ENCODE measurements at regions not wholly inside any gene's neighbourhood (a gene's known extent, or its start where the extent isn't known, plus 50 kb on each side); places are given as distances from the start of the nearest gene placed in this dataset.

DNA sequence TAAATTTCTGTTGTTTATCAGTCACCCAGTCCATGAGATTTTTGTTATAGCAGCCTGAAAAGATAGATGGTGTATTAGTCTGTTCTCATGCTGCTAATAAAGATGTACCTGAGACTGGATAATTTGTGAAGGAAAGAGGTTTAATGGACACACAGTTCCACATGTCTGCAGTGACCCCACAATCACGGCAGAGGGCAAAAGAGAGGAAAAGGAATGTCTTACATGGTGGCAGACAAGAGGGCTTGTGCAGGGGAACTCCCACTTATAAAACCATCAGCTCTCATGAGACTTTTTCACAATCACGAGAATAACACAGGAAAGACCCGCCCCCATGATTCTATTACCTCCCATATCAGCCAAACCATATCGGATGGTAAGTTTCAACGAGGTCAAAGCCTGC lies 309.2 kb downstream of the LIG4 start:
- no peak for DNase-seq

DNA sequence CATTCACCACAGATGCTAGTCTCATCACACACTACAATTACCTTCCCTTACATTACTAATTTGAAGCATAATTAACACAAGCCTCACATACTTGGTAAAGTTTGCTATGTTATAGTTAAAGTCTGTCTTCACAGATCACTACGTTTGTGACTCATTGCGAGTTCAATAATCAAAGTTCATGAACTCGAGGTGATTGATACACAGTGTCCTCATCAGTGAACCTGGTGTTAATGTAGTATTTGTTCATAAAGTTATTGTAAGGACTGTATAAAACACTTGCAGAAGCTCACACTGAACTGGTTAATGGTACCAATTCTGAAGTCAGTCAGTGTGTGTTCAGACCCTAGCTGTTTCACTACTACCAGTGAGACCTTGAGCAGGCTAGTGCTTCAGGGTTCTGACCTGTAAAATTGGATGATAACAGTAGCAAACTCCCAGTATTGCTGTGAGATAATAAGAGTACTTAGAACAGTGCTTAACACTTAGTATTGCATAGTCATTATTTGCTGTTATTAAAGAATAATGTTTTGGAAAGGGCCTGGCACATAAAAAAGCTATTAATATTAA lies 313.3 kb downstream of the LIG4 start:
- no peak for DNase-seq

DNA sequence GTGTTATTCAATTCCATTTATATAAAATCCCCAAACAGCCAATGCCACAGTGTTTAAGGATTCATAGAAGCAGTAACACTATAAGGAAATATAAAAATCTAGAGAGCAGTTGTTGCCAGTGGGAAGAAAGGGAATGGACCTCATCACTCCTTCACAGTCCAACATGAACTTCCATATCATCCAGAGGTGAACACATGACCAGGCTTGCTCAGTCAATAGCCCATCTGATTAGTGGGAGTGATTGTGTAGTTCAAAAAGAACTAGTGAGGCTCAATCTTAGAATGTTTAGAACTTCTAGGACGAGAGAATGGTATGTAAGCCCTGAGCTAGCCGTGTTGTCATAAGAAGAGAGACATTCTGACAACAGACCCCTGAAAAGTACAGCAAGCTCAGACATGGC lies 314.1 kb downstream of the LIG4 start:
- no peak for DNase-seq

DNA sequence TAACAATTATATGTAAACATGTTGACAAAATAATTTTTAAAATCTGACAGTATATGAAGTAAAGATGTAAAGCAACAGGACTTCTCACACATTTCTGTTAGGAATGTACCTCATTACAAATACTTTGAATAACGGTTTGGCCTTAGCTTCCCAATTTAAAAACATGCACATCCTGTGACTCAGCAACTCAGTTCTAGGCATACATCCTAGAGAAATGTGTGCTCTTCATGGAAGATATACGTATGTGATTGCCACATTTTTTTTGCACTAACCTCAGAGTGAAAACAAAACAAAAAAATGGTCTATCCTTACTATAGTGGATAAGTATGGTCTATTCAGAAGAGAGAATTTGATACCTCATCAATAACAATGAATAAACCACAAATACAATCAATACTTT lies 314.6 kb downstream of the LIG4 start:
- no peak for DNase-seq

DNA sequence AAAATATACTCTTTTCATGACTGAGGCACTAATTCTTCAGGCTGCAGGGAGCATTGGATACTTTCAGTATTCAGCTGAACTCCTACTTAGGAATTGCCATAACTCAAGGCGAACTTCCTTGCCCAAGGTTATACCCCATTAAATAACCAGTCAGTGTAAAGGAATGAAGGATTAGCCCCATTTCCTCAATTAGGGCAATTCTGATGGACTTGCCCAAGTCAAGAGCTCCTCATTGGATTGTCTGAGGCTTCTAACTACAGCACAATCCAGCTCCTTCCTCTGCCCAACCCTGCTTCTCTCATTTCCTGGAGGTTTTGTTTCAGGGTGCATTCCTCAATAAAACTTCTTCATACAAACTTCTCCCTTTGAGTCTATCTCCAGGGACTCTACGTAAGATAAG lies 329.2 kb downstream of the LIG4 start:
- no peak for DNase-seq

DNA sequence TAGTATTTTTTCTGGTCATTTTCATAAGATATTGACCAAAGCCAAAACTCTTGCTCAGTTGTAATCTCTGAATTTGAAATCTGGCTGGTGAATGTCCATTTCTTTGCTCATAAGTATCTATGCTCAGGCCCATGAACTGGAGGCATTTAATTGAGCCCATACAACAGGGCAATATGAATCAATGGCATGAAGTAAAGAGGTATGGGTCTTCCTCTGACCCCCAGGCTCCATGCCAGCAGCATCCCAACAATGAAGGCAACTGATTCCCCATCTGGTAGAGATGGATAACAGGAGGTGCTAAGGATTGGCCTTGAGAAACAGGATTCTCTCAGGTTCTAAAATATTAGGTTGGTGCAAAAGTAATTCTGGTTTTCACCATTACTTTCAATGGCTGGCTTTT lies 330.8 kb downstream of the LIG4 start:
- no peak for DNase-seq

DNA sequence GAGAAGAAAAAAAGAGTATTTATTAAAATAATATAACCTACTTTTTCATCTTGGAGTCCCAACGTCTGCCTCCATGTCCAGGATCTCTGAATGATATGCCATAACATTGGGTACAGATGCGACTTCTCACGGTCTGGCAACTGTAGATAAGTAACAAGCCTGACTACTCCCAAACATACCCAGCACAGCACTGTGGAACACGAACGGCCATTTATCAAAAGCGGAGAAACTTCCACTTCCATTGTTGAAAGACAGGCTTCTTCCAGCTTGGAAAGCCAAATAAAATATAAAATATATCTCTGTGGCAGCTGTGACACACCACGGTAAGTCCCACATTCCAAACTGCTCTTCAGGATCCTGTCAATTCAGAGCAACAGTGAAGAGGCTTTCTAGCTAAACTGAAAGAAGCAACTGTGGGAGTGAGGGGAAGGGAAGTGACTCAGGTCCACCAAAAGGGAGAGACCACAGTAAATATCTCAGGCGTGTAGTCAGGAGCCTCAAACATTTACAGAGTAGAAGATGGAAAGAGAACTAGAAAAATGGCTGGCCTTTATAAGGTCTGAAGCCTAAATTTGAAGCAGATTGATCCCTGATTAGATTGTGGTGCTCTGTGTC lies 331.7 kb downstream of the LIG4 start:
- no peak for DNase-seq

DNA sequence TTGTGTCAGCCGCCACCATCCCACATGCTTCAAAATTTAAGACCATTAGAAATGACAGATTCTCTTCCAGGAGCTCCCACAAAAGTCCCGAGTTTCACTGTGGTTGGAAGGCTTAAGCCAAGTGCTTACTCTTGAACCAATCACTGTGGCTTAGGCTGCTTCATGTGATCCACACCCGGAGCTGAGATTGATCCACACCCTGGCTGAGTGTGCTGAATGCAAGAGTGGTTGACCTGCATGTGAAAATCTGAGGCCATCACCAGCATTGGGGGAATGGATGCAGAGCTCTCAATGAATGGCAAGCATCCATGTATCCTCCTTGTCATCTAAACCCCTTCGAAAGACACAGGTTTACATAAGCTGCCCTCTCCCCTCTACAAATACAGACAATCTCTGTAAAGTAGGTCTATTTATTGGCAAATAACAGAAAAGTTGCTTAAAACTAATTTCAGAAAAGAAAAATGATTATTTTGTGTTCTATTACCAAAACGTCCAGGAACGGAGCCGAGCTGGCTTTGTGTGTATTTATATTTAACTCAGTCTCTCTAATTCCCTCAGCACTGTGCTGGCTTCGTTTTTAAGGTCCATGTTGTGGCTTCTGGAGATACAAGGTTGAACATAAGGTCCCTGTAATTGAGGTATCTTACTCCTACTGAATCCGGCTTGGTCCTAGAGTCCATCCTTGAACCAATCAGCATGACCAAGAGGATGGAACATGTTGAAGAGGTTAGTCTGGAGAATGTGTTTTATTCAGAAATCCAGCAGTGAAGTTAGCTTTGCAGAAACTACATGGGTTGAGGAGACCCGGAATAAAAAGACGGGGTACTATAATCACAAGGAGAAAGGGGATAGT lies 332.4 kb downstream of the LIG4 start:
- DNase-seq, result no peak

DNA sequence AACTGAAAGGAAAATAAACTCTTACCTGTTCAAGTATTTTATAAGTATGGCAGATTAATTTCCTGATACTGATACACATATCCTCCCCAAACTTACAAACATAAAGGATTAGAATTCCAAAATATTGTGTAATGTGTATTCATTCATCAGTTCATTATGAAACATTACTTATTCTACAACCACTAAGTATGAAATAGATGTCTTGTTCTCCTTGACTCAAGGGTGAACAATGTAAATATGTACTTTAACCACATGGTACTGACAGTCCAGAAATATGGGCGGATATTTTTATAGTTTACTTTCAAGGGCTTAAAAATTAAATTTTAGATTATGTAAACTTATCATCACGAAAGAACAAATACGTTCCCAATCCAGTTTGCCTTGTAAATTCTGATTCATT lies 334.0 kb downstream of the LIG4 start:
- DNase-seq, result no peak

DNA sequence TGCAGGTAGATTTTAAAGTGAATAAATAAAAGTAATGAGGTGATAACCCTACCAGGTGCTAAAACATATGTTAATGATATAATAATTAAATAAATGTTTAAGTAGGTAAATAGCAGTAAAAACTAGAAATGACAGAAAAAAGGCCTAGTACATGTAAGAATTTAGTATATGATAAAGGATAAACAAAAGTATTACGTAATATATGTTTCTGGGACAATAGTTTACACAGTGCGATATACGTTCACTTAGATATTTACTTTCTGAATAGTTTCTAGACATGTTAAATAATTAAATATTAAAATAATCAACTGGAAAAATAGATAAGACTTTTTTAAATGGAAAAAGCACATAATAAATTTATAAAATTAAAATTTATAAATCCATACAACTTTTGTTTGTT lies 340.9 kb downstream of the LIG4 start:
- DNase-seq, result no peak

DNA sequence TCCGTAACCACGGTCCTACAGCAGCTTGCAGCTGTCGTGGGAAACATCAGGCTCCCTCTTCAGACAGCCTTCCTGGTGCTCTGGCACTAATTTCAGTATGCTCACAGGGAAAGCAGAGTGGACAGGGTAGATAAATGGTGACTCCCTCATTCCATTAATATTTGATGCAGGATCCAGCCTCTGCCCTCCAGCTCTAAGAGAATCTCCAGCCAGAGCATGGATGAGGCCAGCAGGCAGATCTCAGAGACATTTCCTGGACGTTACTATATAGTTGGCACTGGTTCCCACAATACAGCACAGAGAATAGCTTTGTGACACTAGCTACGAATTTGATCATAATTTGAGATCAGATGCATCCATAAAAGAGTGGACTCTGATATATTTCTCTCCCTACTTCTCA lies 341.4 kb downstream of the LIG4 start:
- DNase-seq, result no peak

DNA sequence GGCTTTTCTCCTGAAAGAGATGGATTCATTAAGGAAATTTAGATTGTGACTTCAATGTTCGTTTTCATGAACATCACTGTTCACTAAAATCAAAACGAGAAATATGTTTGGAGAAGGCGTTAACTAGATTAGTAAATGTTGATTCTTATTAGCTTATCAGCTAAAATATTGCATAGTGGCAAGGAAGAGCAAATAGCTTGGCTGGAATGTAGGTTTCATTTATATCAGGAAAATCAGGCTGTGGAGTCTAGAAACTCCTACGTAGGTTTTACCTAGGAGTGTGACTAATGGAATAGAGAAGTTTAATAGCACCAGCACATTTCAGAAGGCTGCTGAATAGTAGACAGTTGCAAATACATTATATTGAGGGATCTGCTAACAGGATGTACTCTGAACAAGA lies 344.9 kb downstream of the LIG4 start:
- no peak for DNase-seq

DNA sequence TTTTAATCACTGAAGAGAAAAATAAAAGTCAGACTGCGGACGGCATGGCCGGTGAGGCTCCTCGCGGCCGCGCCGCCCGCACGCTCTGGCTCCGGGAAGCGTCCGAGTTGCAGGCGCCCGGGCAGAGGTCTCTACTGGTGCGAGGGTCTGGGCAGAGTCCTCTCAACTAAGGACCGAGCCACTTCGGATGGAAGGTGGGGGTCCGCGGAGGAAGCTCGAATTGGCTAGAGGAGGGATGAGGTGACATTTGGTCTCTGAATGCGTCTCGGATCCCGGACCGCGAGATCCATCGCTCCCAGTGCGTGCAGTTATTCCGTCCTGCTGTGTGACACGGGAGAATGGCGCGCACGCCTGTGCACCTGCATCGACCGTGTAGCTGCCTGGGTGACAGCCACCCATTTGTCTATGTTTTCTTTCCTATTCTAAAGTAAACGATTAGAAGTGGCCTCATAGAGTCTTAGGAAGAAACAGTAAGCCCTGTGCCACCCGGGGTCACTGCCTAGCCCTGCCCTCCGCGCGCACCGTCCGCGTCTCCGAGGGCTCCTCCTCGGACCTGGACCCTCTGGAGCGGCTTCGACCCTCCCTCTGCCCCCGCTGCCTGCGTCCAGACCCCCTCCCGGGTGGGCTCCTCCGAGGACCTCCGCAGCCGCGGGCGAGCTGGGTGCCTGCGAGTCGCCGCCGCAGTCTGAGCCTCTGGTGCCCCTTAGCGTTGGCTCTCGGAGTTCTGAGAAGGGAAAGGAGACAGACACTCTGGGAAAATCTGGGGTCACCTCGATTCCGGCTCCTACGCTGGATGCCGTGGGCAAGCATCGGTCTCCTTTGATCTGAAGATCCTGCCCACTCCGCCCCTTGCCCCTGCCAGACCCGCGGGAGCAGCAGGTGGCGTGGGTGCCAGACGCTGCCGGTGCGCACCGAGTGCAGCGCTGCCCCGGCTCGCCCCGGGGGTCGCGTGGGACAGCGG lies 347.4 kb downstream of the LIG4 start:
- no peak for DNase-seq

DNA sequence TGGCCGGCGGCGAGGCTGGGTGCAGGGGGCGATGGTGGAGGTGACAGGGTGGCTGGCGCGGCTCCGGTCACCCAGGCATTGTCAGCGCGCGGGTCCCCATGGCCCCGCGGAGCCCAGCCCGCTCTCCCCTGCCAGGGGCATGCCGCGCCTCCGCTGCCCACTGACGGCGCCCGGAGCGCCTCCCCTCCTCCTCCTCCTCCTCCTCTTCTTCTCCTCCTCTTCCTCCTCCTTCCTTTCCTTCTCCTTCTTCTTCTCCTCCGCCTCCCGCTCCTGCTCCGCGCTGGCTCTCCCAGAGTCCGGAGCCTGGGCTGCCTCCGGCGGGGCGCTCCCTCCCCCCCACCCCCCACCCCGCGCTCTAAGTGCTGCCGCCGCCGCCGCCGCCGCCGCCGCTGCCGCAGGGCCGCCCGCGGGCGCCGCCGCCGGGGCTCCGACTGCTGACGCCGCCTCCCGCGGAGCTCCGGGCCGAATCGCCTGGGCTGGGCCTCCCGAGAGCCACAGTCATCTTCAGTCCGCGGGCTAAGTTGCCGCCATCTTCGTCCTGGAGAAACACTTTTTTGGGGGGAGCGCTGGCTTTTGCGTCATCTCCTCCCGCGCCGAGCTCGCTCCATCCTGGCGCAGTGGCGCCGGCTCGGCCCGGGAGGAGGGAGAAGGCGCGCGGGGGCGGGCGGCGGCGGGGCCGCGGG lies 348.3 kb downstream of the LIG4 start:
- no peak for DNase-seq

DNA sequence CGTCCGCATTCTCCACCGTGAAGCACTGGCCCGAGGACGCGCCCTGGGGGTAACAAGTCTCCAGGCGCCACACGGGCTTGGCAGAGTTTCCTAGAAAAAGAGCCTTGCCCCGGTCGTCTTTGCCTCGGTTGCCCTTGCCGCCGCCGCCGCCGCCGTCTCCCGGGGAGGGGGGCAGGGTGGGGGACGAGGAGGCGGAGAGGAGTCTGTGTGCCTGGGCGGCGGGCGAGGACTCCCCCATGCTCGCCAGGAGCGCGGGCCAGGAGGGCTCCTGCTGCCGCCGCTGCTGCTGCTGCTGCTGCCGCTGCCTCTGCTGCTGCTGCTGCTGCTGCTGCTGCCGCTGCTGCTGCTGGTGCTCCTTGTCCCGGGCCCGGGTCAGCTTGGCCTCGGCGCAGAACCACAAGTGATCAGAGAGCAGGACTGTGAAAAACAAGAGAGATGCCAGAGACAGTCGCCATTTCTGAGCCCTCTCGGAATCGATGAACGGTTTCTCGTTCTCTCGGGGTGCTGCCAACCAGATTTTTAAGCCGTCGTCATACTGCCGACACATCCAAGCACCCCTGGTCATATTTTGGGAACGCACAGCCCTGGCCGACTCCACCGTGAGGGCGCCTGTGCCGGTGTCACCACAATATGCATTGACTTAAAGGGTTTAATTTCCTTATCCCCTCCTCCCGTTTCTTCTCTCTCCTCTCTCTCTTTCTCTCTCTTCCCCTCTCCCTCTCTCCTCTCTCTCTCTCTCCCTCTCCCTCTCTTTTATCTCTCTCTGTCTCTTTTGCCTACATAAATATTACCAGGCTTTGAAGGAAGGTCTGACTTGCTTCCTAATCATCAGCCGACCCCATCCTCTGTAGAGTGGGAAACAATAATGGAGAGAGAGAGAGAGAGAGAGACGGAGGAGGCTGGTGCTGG lies 349.1 kb downstream of the LIG4 start:
- no peak for DNase-seq

DNA sequence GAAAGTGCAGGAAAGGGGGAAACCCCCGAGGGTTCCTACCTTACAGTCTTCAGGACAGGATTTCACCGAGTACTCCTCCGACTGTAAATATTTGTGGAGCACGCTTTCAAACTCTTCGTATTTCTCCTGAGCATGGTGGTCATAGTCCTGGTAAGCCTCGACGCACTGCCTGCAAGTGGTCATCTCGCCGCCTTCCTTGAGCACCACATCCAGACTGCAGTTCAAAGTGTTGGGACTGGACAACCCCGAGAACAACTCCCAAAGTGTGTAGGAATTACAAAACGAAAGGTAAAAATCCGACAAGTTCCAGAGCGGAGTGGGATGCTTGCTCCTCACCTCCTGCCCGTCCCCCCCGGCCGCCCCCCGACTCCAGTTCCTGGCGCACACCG lies 349.7 kb downstream of the LIG4 start:
- DNase-seq, result no peak

DNA sequence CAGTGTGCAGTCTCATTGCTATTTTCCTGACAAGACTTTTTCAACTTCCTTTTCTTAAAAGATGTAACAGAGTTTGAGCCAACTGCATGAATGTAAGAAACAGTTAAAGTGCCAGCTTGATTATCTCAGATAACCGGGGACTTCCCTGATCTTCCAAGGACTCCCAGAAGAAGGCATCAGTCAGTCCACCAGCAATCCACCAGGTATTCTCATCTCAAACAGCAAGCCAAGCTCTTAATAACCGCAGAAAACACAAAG lies 350.1 kb downstream of the LIG4 start:
- no peak for DNase-seq

DNA sequence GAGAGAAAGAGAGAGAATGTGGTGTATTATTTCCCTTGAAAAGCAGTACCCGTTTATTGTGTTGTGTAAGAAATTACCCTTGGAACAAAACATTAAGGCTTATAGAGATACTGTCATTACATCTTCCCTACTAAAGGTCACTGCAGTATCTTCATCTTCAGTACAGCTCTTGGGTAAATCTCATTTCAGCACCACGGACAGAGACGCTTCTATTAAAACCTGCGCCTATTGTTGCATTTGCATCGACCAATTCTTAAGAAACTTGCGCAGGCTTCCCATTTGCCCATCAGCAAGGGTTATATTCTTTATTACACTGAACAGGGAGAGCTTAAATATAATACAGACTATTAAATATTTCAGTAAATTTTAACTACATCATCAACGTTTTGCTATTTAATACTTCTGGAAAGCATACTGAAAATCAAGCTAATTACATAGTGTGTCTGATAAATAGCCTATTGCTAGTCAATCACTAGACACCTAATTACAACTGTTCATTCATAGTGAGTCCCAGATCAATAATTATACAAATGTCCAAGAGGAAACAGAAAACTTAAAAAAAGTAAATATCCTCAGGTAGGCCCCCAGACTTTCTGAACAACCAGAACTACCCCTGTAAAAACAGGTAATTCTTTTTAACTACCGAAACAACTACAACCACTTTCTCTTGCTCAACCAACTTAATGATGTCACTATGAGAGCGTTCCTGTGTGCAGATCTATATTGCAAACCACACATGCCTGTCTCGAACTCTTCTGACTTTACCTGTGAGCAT lies 350.6 kb downstream of the LIG4 start:
- DNase-seq, result no peak

DNA sequence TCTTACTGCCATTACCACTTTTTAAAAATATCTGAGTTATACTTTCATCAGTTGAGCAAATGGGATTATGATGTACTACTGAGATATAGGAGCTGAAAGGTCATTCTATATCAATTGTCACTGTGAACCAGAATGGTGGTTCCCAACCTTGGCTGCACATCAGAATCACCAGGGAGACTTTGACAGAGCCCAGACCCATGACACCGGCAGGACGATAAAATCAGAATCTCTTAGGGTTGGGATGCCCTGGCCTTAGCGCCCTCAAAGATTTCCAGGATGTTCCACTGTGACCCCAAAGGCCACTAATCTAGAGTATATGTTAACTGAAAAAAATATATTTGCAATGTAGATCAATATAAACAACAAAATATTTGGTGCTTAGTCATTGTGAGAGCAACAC lies 355.1 kb downstream of the LIG4 start:
- no peak for DNase-seq

DNA sequence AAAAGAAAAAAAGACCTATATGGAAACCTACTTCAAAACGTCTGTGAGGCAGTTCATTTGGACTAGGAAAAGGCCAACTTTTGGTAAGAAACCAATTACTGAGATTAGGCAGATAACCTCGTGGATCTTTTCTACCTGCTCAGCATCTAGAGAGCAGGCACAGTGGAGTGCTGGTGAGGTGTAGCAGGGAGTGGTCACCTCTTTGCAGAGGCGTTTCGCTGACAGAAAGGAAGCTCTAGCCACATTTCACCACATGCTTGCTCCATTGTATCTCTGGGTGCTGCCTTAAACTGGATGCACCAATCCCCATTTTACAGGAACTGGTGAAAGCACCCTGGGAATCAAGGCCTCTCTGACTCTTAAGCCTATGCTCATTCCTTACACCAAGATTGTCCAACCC lies 360.5 kb downstream of the LIG4 start:
- DNase-seq, result no peak

DNA sequence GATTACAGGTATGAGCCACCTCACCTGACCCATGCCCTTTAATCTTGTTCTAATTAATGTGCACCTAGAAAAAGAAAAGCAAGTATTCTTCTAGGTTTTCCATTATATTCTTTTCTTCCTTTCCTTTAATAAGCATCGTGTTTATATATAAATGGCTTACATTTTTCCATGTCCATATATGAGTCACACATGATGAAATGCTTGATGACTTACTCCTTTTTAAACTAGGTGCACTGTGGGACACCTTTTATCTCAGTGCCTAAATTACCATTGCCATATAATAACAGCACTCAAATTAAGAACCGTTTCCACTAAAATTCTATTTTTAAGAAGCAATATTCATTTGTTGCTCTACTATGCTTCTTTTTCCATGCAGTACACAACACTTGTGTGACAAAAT lies 363.3 kb downstream of the LIG4 start:
- no peak for DNase-seq

All from bone marrow (tissue), 2 donors.